GM20000 (cell line): ENCODE measurements at regions not wholly inside any gene's neighbourhood (a gene's known extent, or its start where the extent isn't known, plus 50 kb on each side); places are given as distances from the start of the nearest gene placed in this dataset.

ENCODE experiments used
- DNase-seq: peaks from one replicate; pipeline ENCODE4 v3.0.0; 2012; ENCODE audit warnings: low spot score
- CTCF ChIP-seq: IDR thresholded peaks from 2 replicates; pipeline ENCODE4 v1.5.1; 2012; ENCODE audit warnings: mild to moderate bottlenecking, control low read depth; ENCODE audit errors: extremely low read depth, missing control alignments

GRCh38 chr4:178712486-178712885 is 1270.2 kb upstream of the AGA start:
- no peak for DNase-seq
- no peak for TF ChIP-seq CTCF

- TF ChIP-seq CTCF, result no peak
- no peak for DNase-seq
These were observed 1295.8 kb upstream of the AGA start for GRCh38 chr4:178738026-178738425.

GRCh38 chr4:178745203-178745602 is 1303.0 kb upstream of the AGA start:
- no peak for DNase-seq
- no peak for TF ChIP-seq CTCF

GRCh38 chr4:178752954-178753525 is 1310.8 kb upstream of the AGA start:
- no peak for DNase-seq
- TF ChIP-seq CTCF, result no peak

- TF ChIP-seq CTCF, result no peak
- no peak for DNase-seq
These were observed 1336.3 kb upstream of the AGA start for GRCh38 chr4:178778496-178778895.

GRCh38 chr4:178781779-178782178 is 1339.5 kb upstream of the AGA start:
- no peak for TF ChIP-seq CTCF
- no peak for DNase-seq

GRCh38 chr4:178784491-178784890 is 1342.3 kb upstream of the AGA start:
- no peak for DNase-seq
- no peak for TF ChIP-seq CTCF

- no peak for TF ChIP-seq CTCF
- DNase-seq, result no peak
These were observed 1347.0 kb upstream of the AGA start for GRCh38 chr4:178789279-178789678.
